GM18861 (cell line): ENCODE measurements at regions not wholly inside any gene's neighbourhood (a gene's known extent, or its start where the extent isn't known, plus 50 kb on each side); places are given as distances from the start of the nearest gene placed in this dataset.
"Not testable (repeated sequence)": the region's sequence is repeated elsewhere in the genome, so short reads cannot be mapped to it uniquely, and the experiment has no call there.

Experiments
- ATAC-seq: cut with Tn5 transposase; IDR thresholded peaks from one replicate; pipeline ENCODE4 v1.9.1; 2021; ENCODE audit not compliant: unreplicated experiment

DNA sequence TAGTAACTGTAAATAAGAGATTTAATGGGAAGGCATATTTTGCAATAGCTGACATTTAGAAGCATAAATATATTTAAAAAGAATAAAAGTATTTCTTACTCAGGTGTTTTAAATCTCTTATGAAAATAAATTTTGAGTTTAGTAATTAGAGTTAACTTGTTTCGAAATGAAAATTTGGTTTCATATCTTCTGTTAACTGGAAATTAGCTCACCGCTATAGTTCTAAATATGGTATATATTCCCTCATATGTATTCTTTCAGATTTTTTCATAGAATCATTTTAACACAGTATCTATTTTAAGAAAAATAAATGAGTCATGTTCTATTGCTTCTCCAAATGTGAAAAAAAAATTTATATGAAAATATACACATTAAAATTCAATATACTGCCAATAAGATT, 434.1 kb downstream of the DTWD2 start:
- no peak for ATAC-seq

DNA sequence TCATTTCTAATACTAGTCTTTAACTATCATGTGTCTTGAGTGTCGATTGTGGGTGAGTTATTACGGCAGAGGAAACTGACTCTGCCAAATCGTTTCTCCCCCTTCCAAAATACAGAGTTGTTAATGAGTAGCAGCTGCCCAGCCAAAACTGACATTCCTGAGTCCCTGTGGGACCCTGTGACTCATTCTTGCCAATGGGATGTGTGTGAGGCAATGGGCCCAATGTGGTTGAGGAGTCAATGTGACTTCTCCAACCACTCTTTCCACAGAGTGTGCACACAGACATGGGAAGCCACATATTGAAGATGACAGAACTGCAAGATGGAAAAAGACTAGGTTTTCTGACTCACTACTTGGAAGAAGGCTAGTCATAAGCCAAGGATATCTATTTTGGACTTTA, 434.7 kb downstream of the DTWD2 start:
- no peak for ATAC-seq

DNA sequence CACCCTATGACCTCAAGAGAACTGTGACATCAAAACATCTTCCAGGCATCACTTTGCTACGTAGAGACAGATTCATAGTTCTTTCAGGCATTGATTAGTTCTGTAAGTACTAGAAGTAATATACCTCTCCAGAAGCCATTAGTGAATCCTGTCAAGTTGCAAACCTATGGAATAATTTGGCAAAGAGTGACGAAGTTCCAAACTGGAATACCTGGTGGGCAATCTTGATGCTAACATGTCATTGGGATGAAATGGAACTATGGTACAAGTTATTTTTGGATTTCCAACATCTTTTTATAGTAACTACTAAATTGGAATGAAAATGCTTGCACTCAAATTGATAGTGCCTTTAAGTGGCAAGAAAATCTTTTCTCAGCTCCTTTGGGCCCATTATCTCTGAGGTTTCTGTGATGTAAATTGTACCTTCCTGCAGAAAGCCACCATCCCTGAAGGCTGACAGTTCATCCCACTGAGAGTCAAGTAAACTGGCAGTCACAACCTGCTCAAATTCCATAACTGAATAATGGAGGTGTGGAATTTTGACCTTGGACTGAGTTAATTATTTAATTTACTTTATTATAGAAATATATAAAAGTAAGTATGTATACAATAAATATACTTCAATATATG, 435.5 kb downstream of the DTWD2 start:
- ATAC-seq = no peak

DNA sequence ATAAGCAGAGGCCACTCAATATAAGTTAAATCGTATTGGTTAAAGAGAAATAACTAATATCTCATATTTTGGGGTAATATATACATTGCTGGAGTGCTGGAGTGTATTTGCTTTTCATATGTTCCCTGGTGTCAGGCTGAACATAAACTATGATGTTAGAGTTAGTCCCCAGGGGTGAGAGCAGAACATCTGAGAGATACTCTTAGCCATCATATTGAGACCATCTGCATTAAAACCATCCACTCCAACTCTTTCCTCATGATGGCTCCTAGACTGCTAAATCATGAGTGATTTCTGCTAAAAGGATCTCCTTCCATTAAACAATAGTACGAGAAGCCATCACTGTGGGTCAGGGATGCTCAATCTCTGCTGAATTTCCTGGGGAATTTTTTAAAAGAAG, 436.2 kb downstream of the DTWD2 start:
- no peak for ATAC-seq

DNA sequence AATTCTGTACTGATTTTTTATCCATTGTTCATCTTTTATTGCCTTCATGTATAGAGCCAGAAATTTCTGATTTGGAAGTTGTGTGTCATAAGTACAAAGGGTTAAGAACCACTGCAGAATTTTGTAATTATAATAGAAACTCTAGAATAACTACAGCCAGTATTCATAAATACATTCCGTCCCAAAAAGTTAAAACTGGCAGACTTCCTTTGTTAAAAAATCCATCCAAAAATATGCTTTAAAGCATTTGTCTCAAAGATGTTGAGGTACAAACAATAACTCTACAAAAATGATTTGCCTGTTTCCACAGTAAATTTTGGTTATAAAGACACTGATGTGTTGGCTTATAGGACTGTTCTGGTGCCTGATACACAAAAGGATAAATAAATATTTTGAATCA, 436.6 kb downstream of the DTWD2 start:
- no peak for ATAC-seq

DNA sequence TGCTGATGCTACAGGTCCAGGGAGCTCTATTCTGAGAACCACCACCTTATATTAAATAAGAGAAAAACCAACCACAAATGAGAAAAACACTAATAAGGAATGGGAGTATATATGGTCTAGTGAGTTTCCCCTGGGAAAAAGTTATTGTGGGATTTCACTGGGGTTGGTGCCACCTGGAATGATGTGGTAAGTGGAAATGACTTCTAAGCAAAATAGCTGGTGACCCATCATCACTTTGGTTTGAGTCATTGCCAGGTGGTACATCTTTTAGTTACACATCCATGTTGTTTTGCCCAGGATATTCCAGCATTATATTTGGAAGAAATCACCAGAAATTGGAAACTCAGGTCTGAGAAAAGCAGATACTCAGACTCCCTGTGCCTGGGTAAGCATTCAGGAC, 437.3 kb downstream of the DTWD2 start:
- ATAC-seq = no peak

DNA sequence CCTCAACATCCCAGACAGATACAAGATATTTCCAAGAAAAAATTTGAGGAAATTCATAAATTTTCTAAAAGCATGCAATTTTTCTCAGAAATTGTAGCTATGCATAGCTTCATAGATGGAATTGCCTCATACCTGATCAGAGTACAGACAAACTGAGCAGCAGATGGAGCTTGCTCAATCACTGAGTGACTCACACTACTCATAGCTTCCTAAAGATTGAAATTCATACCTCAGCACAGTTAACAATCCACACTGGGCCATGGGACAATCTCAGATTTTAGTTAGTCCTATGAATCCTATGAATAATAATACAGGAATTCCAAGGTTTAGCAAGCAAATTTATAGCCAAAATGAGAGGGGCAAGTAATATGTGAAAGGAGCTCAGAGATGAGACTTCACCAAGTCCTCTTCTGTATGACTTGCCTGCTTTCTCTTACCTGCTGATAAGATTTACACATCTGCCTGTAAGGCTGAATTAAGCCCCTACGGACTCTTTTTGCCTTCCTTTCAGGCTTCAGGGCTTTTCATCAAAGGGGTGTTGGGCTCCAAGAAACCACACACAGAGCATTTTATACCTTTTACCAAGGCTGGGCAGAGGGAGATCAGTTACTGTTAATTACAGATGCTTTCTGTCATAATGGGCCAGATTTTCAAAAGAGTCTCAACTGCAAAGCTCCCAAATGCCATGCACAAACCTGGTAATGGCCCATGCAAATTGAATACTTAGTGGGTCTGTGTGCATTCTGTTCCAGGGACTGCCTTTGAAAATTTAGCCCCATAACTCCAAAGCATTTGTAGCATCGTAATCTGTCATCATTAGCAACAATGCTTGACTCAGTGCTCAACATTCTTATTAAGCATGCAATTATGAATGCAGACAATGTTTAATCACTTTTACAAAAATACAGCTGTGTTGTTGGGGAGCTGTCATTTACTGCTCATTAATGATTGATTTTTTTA, 439.3 kb downstream of the DTWD2 start:
- no peak for ATAC-seq

DNA sequence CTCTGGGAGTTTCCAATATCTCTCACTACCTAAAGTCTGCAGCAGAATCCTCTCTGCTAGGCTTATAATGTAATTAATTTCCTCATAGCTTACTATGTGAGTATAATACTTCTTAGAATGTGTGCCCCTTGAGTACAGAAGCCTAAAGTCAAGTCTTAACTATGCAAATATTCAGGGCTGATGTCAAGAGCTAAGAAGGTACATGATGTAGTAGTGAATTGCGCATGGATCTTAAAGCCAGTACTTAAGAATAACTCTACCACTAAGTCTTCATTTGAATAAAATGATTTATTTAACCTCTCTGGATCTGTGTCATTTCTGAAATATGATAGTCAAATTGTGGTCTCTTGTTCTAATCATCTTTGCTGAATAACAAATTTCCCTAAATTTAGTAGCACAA, 442.9 kb downstream of the DTWD2 start:
- ATAC-seq = no peak

DNA sequence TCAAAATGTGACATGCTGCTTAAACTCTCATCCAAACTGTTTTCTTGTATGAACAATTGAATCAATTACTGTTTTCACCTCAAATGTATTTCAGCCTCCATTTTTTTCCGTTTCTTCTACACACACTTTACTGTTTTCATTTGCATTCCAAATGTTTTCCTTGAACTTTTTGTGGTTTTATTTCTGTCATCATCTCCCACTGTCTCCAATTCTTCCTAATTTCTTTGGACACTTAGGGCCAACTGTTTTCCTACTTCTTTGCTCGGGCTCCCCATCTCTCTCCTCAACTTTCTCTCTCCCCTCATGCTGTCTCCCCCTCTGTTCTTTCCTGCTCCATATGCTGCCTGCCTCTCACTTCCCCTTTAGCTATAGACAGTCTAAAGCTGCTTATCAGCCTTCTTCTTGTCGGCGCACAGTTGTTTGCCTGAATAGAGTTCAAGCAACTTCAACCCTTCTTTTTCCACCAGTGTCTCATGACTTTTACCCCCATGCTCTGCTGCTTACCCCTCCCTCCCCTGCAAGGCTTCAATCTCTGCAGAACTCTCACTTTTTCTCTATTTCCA, 443.4 kb downstream of the DTWD2 start:
- no peak for ATAC-seq

DNA sequence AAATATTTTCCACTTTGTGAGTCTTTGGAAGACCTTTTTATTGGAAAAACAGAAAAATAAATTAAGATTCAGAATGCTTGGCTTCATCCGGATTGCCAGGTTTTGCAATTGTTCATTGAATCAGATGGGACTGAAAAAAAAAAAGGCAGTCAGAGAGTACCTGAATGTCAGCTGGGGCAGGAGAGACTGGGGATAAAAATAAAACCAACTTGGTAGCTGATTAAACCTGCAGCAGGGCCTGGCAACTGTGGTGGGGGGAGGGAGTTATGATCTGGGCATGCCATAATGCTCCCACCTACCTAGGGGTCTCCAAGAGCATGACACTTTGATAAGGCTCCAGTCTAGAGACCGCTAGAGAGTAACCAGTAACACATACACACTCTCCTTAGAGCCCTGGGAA, 454.4 kb downstream of the DTWD2 start:
- ATAC-seq = no peak

DNA sequence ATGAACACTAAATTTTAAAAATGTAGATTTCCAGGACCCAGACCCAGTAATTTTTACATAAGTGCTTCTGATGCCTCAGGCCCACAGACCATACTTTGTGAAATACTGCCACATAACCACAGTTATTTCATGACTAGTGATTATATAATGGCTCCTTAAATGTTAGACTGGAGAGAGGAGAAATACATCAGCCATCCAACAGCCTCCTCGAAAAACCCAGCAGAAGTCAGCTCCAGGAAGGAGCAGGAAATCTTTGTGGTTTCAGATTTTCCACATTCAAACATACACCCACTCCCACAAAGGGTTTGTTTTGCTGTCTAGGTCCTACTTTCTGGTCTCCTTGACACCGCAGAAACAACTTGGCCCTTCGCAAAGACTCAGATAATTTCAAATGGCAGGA, 455.2 kb downstream of the DTWD2 start:
- no peak for ATAC-seq

DNA sequence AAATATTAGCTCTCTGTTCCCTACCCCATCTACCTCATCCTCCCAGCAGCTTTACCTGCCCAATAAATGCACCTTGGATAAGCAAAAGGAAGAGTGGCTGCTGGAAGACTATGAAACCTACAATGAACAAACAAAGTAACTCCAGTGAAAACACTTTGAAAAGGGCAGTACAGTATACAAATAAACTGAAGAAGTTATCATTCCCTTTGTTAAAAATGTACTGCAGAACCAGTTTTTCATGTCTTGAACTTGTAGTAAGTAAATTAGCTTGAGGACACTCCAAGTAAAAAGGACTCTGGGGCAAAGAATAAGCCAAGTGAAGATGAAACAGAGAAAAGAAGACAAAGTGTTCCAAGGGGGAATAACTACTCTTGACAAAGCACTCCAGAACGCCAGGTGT, 457.1 kb downstream of the DTWD2 start:
- ATAC-seq = no peak

DNA sequence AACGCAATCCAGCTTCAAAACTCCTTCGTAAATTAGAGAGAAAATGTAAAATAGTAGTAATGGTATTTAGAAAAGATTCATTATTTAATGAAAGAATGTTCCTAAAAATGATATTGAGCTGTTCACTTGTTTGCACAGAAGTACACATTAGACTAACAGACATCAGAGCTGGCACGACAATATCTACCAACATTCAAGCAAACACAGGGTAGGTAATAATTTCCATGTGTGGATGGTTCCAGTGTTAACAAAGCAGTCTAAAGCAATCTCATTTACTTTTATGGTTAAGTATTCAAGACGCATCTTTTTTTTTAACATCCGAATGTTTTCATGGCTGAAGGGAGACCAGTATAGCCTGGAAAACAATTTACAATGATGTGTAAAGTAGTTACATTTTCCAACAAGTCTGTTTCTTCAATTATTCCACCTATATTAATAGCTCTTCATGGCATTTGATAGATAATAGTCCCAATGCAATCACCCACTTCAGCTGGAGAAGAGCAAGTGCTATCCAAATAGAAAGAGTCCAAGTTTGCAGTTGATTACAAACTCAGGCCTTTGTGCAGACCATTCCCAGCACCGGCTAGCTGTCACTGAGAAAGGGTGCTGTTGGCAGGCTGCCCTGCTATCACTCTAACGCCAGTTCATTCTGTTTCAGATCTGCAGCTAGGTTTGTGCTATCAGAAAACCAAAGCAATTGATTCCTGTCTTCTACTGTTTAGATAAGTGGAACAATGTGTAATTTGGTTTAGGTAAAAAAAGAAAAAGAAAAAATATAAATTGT, 458.8 kb downstream of the DTWD2 start:
- ATAC-seq = no peak

DNA sequence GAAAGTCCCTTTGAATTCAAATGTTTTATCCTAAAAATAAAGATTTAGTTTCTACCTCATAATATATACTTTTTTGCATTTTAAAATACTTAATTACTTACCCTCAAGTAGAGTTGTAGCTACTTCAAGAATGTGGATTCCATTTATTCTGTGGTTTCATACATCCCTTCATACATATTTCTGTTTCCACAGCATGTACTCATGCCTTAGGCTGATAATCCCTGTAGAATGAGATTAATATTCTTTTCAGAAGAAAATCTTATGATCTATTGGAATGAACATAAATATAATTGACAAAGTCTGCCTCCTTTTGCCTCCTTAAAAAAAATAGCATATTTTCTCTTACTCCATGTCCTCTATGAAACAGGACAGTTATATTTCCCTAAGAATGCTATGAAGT, 465.7 kb downstream of the DTWD2 start:
- ATAC-seq = no peak

DNA sequence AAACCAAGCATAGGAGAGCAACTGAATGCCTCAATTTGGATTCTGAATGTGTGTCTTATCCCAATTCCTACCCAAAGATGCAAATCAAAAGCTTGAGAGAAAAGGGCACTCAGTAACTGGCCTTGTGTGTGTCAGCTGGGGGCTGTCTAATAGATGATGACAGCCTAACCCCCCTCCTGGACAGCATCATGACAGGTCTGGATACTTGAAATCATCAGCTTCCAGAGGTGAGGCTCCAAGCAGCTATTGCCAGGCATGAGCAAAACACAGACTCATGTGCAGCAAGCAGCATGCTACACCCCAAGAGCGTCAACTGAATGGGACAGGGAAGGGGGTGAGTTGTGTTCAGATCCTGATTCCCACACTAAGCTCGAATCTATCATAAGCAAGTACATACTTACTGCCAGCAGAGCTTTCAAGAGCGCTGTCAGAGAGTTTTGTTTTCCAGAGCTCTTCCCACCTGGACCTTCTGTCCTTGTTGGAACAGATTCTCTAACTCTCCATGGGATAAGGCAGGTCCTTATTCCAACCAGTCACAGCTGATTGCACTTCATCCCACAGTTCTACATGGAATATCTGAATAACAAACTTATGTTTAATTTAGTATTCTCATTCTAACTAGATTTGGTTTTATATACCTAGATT, 467.5 kb downstream of the DTWD2 start:
- ATAC-seq = no peak

DNA sequence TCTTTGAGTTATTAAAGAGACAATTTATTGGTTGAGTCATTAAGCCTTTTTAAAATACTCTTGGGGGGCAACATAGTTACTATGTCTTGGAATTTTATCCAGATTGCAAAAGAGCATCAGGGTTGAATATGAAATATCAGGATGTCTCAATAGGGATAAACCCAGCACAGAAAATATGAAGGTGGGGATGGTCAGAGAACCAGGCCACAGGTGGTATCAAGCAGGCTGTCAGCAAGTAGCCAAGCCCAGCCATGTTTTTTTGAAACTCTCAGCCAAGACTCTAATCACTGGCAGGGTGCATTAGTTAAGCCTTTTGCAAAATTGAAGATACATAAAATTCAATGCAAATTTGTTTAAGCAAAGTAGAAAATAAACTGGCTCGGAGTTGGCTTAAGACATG, 468.9 kb downstream of the DTWD2 start:
- no peak for ATAC-seq

DNA sequence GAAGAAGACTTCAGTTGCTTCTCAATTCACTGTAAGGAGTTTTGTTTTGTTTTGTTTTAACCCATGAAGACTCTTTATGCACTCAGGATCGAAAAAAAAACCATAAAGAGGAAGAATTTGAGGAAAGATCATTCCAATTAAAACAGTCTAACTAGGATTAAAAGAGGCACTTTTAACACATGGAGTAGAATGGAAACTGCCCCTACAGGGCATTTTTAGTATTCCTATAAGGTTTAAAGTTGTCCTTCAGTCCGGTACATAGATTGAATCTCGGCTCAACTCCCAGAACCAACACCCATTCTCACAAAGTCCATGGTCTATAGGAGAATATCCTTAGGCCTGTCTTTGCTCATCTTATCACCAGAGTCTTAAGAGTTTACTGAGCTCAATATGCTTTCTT, 469.6 kb downstream of the DTWD2 start:
- ATAC-seq = no peak

DNA sequence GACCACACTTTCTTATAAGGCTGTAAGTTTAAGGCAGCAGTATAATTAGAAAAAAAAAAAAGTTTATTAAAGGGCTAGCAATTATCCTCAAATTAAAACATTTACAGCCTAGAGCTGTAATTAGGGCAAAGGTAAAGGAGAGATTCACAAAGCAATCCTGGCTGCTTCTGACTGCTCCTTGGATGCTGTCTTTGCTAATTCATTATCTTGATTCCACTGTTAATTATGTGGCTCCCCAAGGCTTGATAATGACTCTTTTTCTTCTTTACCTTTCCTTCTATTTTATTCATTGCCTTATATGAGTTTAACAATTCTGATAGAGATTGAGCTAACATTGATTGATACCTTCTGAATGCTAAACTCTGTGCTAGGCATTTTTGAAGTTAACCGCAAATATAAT, 476.5 kb downstream of the DTWD2 start:
- ATAC-seq = no peak

DNA sequence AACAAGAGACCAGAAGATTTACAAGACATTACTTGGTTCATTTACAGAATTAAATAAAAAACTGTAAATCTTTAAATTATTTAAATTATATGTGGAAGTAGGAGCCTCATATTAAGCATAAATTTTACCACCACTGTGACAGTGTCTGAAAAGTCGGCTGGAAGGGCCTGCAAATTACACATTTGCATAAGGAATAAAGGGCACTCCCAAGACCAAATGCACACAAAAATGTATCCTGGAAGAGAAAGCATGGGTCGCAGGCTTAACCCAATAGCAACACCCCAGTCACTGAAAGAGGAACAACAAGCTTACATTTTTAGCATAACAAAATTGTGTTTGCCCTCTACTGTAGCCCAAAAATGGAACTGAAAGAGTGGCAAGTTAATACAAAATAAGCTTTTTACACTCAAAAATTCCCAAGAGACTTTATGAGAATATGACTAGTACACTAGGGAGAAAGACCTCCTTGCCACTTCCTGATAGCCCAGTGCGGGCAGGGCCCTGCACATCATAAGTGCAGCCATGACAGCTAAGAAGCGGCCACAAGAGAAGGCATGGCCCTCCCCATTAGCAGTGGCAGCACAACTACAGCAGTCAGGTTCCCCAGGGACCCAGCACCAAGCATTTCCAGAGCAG, 482.0 kb downstream of the DTWD2 start:
- peak; percentile 98 for ATAC-seq

DNA sequence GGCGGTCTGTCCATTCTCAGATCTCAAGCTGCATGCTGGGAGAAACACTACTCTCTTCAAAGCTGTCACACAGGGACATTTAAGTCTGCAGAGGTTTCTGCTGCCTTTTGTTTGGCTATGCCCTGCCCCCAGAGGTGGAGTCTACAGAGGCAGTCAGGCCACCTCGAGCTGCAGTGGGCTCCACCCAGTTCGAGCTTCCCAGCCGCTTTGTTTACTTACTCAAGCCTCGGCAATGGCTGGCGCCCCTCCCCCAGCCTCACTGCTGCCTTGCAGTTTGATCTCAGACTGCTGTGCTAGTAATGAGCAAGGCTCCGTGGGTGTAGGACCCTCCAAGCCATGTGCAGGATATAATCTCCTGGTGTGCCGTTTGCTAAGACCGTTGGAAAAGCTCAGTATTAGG, 486.1 kb downstream of the DTWD2 start:
- not testable (repeated sequence) for ATAC-seq
